ENCODE measurements at regions not wholly inside any gene's neighbourhood (a gene's known extent, or its start where the extent isn't known, plus 50 kb on each side); places are given as distances from the start of the nearest gene placed in this dataset.

GRCh38 chr6:50277774-50278173 is 228.0 kb upstream of the DEFB112 start:
- Histone ChIP-seq H3K4me1 (no peaks in the 10 kb centered on the region), H3K27me3 (no peaks in the 10 kb centered on the region), H3K9me3 (no peaks in the 10 kb centered on the region), H3K27ac (no peak overlapping the region), H3K36me3 (no peaks in the 10 kb centered on the region), H3K4me3 (no peak overlapping the region)
- intact Hi-C loops (cut with DNase I), result no loop called here
- DNase-seq (no peak), ATAC-seq (no peak)
- no peak for TF ChIP-seq CTCF (IDR thresholded peaks at IDR 0.05)

- ATAC-seq (no peak), DNase-seq (no peak)
- TF ChIP-seq CTCF (IDR thresholded peaks at IDR 0.05), result no peak
- intact Hi-C loops (cut with DNase I), result no loop called here
- no peaks in the 10 kb centered on the region for H3K36me3 ChIP-seq
- no peak overlapping the region for H3K27ac ChIP-seq
- H3K9me3 ChIP-seq, result no peaks in the 10 kb centered on the region
- no peak overlapping the region for H3K4me3 ChIP-seq
- no peaks in the 10 kb centered on the region for H3K27me3 ChIP-seq
- H3K4me1 ChIP-seq, result no peaks in the 10 kb centered on the region
Observed at GRCh38 chr6:50278663-50279062, 228.9 kb upstream of the DEFB112 start.

GRCh38 chr6:50285735-50286134 is 236.0 kb upstream of the DEFB112 start:
- ATAC-seq (no peak), DNase-seq (no peak)
- TF ChIP-seq CTCF (IDR thresholded peaks at IDR 0.05), result no peak
- no peaks in the 10 kb centered on the region for H3K9me3 ChIP-seq
- H3K4me3 ChIP-seq, result no peak overlapping the region
- no peak overlapping the region for H3K27ac ChIP-seq
- H3K36me3 ChIP-seq, result no peaks in the 10 kb centered on the region
- intact Hi-C loops (cut with DNase I), result no loop called here
- H3K27me3 ChIP-seq, result no peaks in the 10 kb centered on the region
- H3K4me1 ChIP-seq, result no peaks in the 10 kb centered on the region

GRCh38 chr6:50288241-50288640 is 238.5 kb upstream of the DEFB112 start:
- Histone ChIP-seq H3K27me3 (no peaks in the 10 kb centered on the region), H3K4me1 (no peaks in the 10 kb centered on the region), H3K36me3 (no peaks in the 10 kb centered on the region), H3K9me3 (no peaks in the 10 kb centered on the region), H3K27ac (no peak overlapping the region), H3K4me3 (no peak overlapping the region)
- no peak for TF ChIP-seq CTCF (IDR thresholded peaks at IDR 0.05)
- intact Hi-C loops (cut with DNase I), result no loop called here
- no peak for DNase-seq
- no peak for ATAC-seq

- H3K4me1 ChIP-seq, result no peaks in the 10 kb centered on the region
- DNase-seq (no peak), ATAC-seq (no peak)
- no peak overlapping the region for H3K27ac ChIP-seq
- H3K36me3 ChIP-seq, result no peaks in the 10 kb centered on the region
- H3K27me3 ChIP-seq, result no peaks in the 10 kb centered on the region
- H3K9me3 ChIP-seq, result no peaks in the 10 kb centered on the region
- intact Hi-C loops (cut with DNase I), result no loop called here
- TF ChIP-seq CTCF (IDR thresholded peaks at IDR 0.05), result no peak
- no peak overlapping the region for H3K4me3 ChIP-seq
Observed at GRCh38 chr6:50288881-50289280, 239.2 kb upstream of the DEFB112 start.
